ENCODE measurements at regions not wholly inside any gene's neighbourhood (a gene's known extent, or its start where the extent isn't known, plus 50 kb on each side); places are given as distances from the start of the nearest gene placed in this dataset.

- ChIA-PET CTCF (interaction anchor here (0.6 to 1.1 kb wide), 2 partner anchors 9 to 1224 kb away, joined by 3 to 6 read pairs; no protein-coding TSS in a partner anchor), POLR2A (no interaction called here)
- no peaks in the 10 kb centered on the region for H3K36me3 Mint-ChIP-seq (ENCODE audit: low read depth)
- no peak overlapping the region for H3K4me3 Mint-ChIP-seq
- TF ChIP-seq, protein P1, sequence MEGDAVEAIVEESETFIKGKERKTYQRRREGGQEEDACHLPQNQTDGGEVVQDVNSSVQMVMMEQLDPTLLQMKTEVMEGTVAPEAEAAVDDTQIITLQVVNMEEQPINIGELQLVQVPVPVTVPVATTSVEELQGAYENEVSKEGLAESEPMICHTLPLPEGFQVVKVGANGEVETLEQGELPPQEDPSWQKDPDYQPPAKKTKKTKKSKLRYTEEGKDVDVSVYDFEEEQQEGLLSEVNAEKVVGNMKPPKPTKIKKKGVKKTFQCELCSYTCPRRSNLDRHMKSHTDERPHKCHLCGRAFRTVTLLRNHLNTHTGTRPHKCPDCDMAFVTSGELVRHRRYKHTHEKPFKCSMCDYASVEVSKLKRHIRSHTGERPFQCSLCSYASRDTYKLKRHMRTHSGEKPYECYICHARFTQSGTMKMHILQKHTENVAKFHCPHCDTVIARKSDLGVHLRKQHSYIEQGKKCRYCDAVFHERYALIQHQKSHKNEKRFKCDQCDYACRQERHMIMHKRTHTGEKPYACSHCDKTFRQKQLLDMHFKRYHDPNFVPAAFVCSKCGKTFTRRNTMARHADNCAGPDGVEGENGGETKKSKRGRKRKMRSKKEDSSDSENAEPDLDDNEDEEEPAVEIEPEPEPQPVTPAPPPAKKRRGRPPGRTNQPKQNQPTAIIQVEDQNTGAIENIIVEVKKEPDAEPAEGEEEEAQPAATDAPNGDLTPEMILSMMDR (IDR thresholded peaks at IDR 0.05), result no peak
- H3K27ac Mint-ChIP-seq, result no peak overlapping the region
- peaks cover 3% of the 10 kb centered on the region for H3K27me3 Mint-ChIP-seq
- no peaks in the 10 kb centered on the region for H3K9me3 Mint-ChIP-seq
- intact Hi-C loops (cut with micrococcal nuclease), result no loop called here
- no peak for DNase-seq
- no peaks in the 10 kb centered on the region for H3K4me1 Mint-ChIP-seq
- ATAC-seq (ENCODE audit: low read depth), result no peak
These were observed 209.2 kb upstream of the TPRG1 start for GRCh38 chr3:188962253-188963247.

DNA sequence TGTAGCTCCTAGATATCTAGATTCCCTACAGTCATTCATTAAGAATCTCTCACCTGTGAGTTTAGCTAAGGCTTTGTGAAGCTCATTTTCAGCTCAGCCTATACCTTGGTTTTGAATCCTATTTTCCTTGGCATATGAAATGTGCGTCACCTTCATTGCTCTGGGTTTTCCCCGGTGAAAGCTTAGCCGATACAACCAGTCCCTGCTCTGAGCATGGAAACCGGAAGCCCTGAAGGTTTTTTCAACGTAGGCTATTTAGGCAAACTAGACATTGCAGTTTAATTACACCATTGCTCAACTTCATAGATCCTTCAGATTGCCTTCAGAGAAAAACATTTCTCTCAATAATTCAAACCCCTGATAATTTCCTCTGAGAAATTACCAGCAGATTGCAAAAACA is 206.8 kb upstream of the TPRG1 start:
- Mint-ChIP-seq H3K27me3 (peaks cover 3% of the 10 kb centered on the region), H3K36me3 (ENCODE audit: low read depth) (no peaks in the 10 kb centered on the region), H3K9me3 (no peaks in the 10 kb centered on the region), H3K4me1 (no peaks in the 10 kb centered on the region), H3K27ac (no peak overlapping the region), H3K4me3 (no peak overlapping the region)
- POLR2A ChIA-PET, result no interaction called here
- DNase-seq, result no peak
- ATAC-seq (ENCODE audit: low read depth), result no peak
- TF ChIP-seq, protein P1 (IDR thresholded peaks at IDR 0.05), result no peak
- CTCF ChIA-PET, result interaction anchor here (1.2 kb wide), 1 partner anchor 1227 kb away, joined by 4 read pairs; no protein-coding TSS in a partner anchor
- intact Hi-C loops (cut with micrococcal nuclease), result no loop called here

DNA sequence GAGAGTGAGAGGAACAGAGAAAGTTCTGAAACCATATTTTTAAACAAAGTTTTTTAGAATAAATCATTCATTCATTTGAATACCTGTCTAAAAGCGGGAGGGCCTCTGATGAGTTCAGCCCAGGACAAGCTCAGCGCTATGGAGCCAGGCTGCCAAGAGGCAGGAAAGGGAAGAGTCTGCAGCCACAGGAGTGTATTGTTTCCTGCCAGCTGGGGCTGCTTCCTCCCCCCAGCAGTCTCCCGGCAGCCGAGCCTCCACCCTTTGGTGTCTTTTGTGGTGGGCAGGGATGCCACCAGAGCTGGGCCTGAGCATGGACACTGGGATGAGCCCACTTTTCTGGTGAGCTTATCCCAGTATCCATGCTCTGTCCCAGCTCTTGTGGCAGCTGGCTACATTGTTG is 199.5 kb upstream of the TPRG1 start:
- intact Hi-C loops (cut with micrococcal nuclease), result no loop called here
- DNase-seq (no peak), ATAC-seq (ENCODE audit: low read depth) (no peak)
- Mint-ChIP-seq H3K27me3 (peaks cover 24% of the 10 kb centered on the region), H3K9me3 (peaks cover 2% of the 10 kb centered on the region), H3K4me1 (peaks cover 8% of the 10 kb centered on the region), H3K36me3 (ENCODE audit: low read depth) (no peaks in the 10 kb centered on the region), H3K27ac (no peak overlapping the region), H3K4me3 (no peak overlapping the region)
- ChIA-PET POLR2A (interaction anchor here (0.6 kb wide), 1 partner anchor 1327 kb away, joined by 3 read pairs; no protein-coding TSS in a partner anchor), CTCF (interaction anchor here (1.4 kb wide), 1 partner anchor 14 kb away, joined by 3 read pairs; no protein-coding TSS in a partner anchor)
- TF ChIP-seq, protein P1 (IDR thresholded peaks at IDR 0.05), result no peak

DNA sequence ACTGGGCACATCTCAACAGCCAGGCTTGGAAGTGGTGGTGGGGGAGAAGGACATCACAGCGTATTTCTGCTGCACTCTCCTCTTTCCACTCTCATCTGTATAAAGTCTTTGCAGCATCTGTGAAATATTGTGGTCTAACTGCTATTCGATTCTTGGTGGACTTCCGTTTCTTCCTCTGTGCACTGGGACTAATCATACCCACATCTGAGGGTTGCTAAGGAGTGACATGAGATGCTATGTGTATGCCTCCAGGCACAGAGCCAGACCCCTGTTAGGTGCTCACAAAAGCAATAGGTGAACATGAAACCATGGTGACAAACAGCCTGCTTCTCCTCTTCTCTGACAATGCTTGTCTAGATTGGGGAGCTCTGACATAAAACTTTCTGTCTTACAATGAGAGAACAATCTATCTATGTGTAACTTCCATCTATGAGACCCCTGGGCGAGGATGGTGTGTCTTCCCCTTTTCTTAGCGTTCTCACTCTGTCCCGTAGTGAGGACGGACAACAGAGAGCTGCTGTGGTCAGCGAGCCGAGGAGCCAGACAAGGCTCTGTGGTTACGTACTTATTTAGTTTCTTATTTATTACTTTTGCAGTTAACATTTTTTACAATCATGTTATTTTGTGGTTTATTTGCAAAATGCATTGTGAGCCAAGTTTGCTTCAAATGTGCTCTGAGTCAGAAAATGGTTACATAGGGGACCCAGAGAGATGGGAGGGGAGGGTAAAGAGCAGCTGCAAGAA is 196.7 kb upstream of the TPRG1 start:
- intact Hi-C loops (cut with micrococcal nuclease), result no loop called here
- H3K27ac Mint-ChIP-seq, result no peak overlapping the region
- peaks cover 24% of the 10 kb centered on the region for H3K27me3 Mint-ChIP-seq
- ChIA-PET POLR2A (no interaction called here), CTCF (no interaction called here)
- H3K9me3 Mint-ChIP-seq, result peaks cover 2% of the 10 kb centered on the region
- TF ChIP-seq, protein P1 (IDR thresholded peaks at IDR 0.05), result no peak
- H3K4me1 Mint-ChIP-seq, result peaks cover 8% of the 10 kb centered on the region
- no peak overlapping the region for H3K4me3 Mint-ChIP-seq
- no peaks in the 10 kb centered on the region for H3K36me3 Mint-ChIP-seq (ENCODE audit: low read depth)
- DNase-seq, result no peak
- ATAC-seq (ENCODE audit: low read depth), result no peak
